ENCODE measurements at regions not wholly inside any gene's neighbourhood (a gene's known extent, or its start where the extent isn't known, plus 50 kb on each side); places are given as distances from the start of the nearest gene placed in this dataset.

DNA sequence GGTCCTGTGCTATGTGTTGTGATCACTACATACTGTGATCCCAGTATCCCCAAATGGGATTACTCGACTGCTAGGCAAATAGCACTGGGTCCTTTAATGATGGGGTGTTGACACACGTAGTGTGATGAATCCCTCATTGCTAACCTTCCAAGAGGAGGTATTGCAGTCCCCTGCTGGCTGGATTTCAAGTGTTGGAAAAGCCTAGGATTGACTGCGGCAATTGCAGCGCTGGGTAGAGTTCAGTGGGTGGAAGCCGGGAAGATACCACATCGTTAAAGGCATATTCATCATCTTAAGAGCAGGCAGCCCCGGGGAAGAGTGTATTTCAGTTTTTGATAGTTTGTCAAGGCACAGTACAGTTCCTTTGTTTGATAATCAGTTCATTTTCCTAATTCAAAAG lies 159.9 kb downstream of the TRIML1 start:
- H3K4me1 ChIP-seq, result no peaks in the 10 kb centered on the region
- DNase-seq (ENCODE audit: low read depth in 1 of 2, low spot score in 1 of 2) (no peak), FAIRE-seq (no peak), ATAC-seq (no peak)
- H3K4me3 ChIP-seq, result no peak overlapping the region
- no peak for TF ChIP-seq MAFK (IDR thresholded peaks at IDR 0.05; ENCODE audit: partially characterized antibody)
- TF ChIP-seq ZSCAN20 (CRISPR knock-in tag; IDR thresholded peaks at IDR 0.05), result no peak
- no peak for TF ChIP-seq RNF2 (IDR thresholded peaks at IDR 0.05; ENCODE audit: borderline replicate concordance, low read depth)
- TF ChIP-seq HOXB5 (CRISPR knock-in tag; IDR thresholded peaks at IDR 0.05), result no peak
- no peak for TF ChIP-seq FOSL2 (IDR thresholded peaks at IDR 0.05)
- TF ChIP-seq FOSL2 (CRISPR knock-in tag; IDR thresholded peaks at IDR 0.05), result no peak
- WGBS (ENCODE audit: missing lambda C conversion rate), result 81% methylated on average over 7 of the region's 7 CpGs
- no peak overlapping the region for H3K4me2 ChIP-seq
- H3K9me3 ChIP-seq, result no peaks in the 10 kb centered on the region
- ChIA-PET CTCF (no interaction called here), POLR2A (no interaction called here)
- H3K27ac ChIP-seq, result no peak overlapping the region

DNA sequence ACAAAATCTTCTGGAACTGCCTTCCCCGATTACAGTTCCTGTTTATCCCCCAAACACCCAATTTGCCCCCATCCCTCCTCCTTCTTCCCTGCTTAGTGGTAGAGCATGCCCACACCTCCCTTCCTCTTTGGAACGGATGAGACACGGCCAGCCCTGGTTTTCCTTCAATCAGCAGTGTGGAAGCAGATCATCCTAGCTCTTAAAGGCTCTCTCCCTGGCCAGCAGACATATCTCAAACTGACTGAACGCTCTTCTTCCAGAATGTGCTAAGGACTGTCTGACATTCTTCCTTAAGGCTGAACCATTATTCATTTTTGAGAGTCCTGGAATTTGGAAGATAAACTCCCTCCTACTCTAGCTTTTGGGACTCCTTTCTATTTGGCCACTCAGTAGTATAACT lies 161.1 kb downstream of the TRIML1 start:
- no peak overlapping the region for H3K4me3 ChIP-seq
- no peak for FAIRE-seq
- ChIA-PET CTCF (no interaction called here), POLR2A (no interaction called here)
- ATAC-seq, result no peak
- no peak overlapping the region for H3K27ac ChIP-seq
- no peak for DNase-seq (ENCODE audit: low read depth in 1 of 2, low spot score in 1 of 2)
- no peaks in the 10 kb centered on the region for H3K9me3 ChIP-seq
- no peaks in the 10 kb centered on the region for H3K4me1 ChIP-seq
- TF ChIP-seq TP53 (CRISPR knock-in tag; IDR thresholded peaks at IDR 0.05), result no peak
- TF ChIP-seq, protein P1, sequence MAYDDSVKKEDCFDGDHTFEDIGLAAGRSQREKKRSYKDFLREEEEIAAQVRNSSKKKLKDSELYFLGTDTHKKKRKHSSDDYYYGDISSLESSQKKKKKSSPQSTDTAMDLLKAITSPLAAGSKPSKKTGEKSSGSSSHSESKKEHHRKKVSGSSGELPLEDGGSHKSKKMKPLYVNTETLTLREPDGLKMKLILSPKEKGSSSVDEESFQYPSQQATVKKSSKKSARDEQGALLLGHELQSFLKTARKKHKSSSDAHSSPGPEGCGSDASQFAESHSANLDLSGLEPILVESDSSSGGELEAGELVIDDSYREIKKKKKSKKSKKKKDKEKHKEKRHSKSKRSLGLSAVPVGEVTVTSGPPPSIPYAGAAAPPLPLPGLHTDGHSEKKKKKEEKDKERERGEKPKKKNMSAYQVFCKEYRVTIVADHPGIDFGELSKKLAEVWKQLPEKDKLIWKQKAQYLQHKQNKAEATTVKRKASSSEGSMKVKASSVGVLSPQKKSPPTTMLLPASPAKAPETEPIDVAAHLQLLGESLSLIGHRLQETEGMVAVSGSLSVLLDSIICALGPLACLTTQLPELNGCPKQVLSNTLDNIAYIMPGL (CRISPR knock-in tag; IDR thresholded peaks at IDR 0.05; ENCODE audit: borderline replicate concordance), result no peak
- no peak for TF ChIP-seq NR3C1 (IDR thresholded peaks at IDR 0.05)
- no peak for TF ChIP-seq POLR2A (IDR thresholded peaks at IDR 0.05; ENCODE audit: low read length)
- no peak for TF ChIP-seq RFX5 (IDR thresholded peaks at IDR 0.05)
- TF ChIP-seq KDM1A (IDR thresholded peaks at IDR 0.05; ENCODE audit: low read depth), result no peak
- no peak for TF ChIP-seq EHMT2 (IDR thresholded peaks at IDR 0.05; ENCODE audit: low read depth)
- TF ChIP-seq TFCP2L1 (CRISPR knock-in tag; IDR thresholded peaks at IDR 0.05), result no peak
- TF ChIP-seq HEYL (CRISPR knock-in tag; IDR thresholded peaks at IDR 0.05), result no peak
- no peak for TF ChIP-seq ZFP36 (IDR thresholded peaks at IDR 0.05; ENCODE audit: borderline replicate concordance, partially characterized antibody)
- no peak for TF ChIP-seq MAFK (IDR thresholded peaks at IDR 0.05; ENCODE audit: partially characterized antibody)
- TF ChIP-seq SREBF2 (IDR thresholded peaks at IDR 0.05), result no peak
- TF ChIP-seq, protein P2, sequence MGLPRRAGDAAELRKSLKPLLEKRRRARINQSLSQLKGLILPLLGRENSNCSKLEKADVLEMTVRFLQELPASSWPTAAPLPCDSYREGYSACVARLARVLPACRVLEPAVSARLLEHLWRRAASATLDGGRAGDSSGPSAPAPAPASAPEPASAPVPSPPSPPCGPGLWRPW (IDR thresholded peaks at IDR 0.05), result no peak
- H3K4me2 ChIP-seq, result no peak overlapping the region
- WGBS (ENCODE audit: missing lambda C conversion rate), result 85% methylated on average over 4 of the region's 4 CpGs

DNA sequence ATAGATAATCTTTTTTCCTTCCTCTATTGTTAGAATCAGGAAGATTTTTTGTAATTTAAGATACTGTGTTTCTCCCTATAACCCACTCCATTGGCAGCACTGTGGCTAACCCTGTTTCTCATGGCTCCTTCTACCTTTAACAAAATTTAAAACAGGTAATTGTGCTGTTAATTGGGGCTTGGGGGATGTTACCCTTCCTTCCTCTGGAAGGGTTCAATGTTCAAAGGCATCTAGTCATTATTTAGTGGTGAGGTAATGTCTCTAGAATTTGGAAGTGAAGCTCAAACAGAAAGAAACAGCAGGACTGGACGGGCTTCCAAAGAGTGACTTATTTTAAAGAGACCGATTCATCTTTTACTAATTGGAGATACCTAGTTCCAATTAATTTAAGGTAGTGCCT lies 166.4 kb downstream of the TRIML1 start:
- Histone ChIP-seq H3K4me2 (no peak overlapping the region), H3K4me3 (no peak overlapping the region), H3K4me1 (no peaks in the 10 kb centered on the region), H3K27ac (no peak overlapping the region), H3K9me3 (no peaks in the 10 kb centered on the region)
- CTCF ChIA-PET, result interaction anchor here (1.0 kb wide), 1 partner anchor 22 kb away, joined by 3 read pairs; no protein-coding TSS in a partner anchor
- POLR2A ChIA-PET, result no interaction called here
- DNase-seq (ENCODE audit: low read depth in 1 of 2, low spot score in 1 of 2) (no peak), ATAC-seq (no peak), FAIRE-seq (no peak)
- WGBS (ENCODE audit: missing lambda C conversion rate), result 70% methylated on average over 2 of the region's 2 CpGs
- TF ChIP-seq, protein P3, sequence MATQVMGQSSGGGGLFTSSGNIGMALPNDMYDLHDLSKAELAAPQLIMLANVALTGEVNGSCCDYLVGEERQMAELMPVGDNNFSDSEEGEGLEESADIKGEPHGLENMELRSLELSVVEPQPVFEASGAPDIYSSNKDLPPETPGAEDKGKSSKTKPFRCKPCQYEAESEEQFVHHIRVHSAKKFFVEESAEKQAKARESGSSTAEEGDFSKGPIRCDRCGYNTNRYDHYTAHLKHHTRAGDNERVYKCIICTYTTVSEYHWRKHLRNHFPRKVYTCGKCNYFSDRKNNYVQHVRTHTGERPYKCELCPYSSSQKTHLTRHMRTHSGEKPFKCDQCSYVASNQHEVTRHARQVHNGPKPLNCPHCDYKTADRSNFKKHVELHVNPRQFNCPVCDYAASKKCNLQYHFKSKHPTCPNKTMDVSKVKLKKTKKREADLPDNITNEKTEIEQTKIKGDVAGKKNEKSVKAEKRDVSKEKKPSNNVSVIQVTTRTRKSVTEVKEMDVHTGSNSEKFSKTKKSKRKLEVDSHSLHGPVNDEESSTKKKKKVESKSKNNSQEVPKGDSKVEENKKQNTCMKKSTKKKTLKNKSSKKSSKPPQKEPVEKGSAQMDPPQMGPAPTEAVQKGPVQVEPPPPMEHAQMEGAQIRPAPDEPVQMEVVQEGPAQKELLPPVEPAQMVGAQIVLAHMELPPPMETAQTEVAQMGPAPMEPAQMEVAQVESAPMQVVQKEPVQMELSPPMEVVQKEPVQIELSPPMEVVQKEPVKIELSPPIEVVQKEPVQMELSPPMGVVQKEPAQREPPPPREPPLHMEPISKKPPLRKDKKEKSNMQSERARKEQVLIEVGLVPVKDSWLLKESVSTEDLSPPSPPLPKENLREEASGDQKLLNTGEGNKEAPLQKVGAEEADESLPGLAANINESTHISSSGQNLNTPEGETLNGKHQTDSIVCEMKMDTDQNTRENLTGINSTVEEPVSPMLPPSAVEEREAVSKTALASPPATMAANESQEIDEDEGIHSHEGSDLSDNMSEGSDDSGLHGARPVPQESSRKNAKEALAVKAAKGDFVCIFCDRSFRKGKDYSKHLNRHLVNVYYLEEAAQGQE (IDR thresholded peaks at IDR 0.05), result no peak
- TF ChIP-seq KDM5A (IDR thresholded peaks at IDR 0.05), result no peak
- TF ChIP-seq HOXB13 (CRISPR knock-in tag; IDR thresholded peaks at IDR 0.05; ENCODE audit: low read depth), result no peak
- TF ChIP-seq KDM1A (IDR thresholded peaks at IDR 0.05; ENCODE audit: low read depth), result no peak
- TF ChIP-seq ZNF302 (CRISPR knock-in tag; IDR thresholded peaks at IDR 0.05), result no peak
- no peak for TF ChIP-seq EHMT2 (IDR thresholded peaks at IDR 0.05; ENCODE audit: low read depth)
- no peak for TF ChIP-seq ZFP36 (IDR thresholded peaks at IDR 0.05; ENCODE audit: borderline replicate concordance, partially characterized antibody)
- TF ChIP-seq RCOR1 (IDR thresholded peaks at IDR 0.05; ENCODE audit: low read depth, low read length), result no peak
- no peak for TF ChIP-seq JUN (IDR thresholded peaks at IDR 0.05)
- no peak for TF ChIP-seq BHLHE40 (IDR thresholded peaks at IDR 0.05; ENCODE audit: low read depth, low read length)
- TF ChIP-seq CBX8 (IDR thresholded peaks at IDR 0.05), result no peak
- TF ChIP-seq HOXB5 (CRISPR knock-in tag; IDR thresholded peaks at IDR 0.05), result no peak
- TF ChIP-seq CBX2 (IDR thresholded peaks at IDR 0.05; ENCODE audit: borderline replicate concordance, low read depth), result no peak

All from A549 (cell line).